ENCODE measurements at regions not wholly inside any gene's neighbourhood (a gene's known extent, or its start where the extent isn't known, plus 50 kb on each side); places are given as distances from the start of the nearest gene placed in this dataset.

DNA sequence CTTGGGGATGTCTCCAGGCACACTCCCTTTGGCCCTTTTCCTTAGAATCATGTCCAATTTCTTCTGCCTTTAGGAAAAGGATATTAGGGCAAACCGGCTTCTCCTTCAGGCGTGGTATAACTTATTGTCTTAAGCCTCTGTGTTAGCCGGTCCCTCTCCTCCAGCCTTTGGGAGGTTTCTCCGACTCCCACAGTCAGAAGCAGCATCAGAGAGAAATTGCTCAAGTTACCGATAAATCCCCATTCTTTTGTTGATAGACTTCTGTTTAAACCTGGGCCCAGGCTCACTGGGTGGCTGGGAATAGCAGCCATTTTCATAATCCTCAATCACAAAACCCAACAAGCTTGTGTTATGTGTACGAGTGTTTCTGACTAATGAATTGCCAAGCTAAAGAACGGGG is 85.4 kb upstream of the KAZN start:
- DNase-seq = no peak

- DNase-seq = no peak
Measured at GRCh38 chr1:14514739-14515138, 83.7 kb upstream of the KAZN start.

DNA sequence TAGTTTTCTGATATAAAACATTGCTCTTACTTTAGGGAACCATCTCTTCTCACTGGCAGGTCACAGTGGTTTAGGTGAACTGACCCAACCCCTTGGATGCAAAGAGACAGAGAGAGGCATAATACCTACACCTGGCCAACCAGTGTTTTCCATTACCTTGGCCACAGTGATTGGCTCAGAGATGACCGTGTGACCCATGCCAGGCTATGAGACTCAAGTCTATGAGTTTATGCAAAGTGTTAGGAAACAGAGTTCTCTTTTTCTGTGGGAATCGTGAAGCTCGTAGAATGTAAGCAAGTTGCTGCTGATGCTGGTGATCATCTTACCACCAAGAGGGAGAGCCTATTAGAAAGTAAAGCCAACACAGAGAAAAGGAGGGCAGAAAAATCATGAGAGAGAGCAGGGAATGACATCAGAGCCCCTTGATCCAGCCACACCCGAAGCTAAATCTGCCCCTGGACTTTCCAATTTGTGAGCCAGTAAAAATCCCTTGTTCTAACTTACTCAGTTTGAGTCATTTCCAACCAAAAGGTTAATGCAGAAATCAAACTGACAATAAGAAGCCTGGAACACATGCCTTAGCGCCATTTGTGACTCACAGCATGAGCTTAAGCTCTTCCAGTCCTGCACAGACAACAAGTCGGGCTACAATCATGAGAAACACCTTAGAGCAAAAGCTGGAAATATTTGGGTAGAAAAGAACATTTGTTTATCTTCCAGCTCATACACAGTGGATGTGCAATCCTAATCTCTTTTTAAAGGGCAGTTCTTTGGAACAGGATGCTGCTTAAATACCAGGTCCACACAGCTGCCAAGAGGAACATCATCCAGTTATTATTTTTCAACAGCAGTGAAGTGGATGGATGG is 81.3 kb upstream of the KAZN start:
- no peak for DNase-seq

DNA sequence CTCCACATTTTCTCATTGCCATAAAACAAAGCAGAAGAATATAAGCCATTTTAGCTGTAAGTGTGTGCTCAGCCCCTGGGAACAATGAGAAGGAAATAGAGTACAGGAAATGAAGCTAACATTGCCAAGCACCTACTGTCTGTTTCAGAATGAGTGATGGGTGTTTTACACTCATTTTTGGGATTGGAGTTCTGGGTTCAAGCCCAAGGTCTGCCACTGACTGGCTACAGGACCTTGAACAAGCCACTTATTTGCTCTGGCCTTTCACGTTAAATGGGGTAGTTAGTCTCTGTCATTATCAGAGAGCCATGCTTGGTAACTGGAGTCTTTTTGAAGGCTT is 80.7 kb upstream of the KAZN start:
- DNase-seq = no peak

DNA sequence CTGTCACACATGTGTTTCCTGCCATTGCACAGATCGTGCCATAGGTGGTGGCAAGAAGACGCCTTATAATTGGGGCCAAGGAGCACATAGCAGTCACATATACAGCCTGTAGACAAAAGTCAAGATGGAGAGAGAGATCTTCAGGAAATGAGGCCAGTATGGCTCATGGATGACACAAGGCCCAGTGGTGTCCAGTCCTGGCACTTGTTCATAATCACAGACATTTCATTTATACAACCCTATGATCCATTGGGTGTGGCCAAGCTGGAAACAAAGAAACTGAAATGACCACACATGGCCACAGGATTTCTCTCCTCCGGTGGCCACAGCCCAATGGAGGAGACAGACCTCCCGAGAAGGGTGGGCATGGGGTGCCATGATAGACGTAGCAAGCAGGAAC is 78.5 kb upstream of the KAZN start:
- DNase-seq = no peak

DNA sequence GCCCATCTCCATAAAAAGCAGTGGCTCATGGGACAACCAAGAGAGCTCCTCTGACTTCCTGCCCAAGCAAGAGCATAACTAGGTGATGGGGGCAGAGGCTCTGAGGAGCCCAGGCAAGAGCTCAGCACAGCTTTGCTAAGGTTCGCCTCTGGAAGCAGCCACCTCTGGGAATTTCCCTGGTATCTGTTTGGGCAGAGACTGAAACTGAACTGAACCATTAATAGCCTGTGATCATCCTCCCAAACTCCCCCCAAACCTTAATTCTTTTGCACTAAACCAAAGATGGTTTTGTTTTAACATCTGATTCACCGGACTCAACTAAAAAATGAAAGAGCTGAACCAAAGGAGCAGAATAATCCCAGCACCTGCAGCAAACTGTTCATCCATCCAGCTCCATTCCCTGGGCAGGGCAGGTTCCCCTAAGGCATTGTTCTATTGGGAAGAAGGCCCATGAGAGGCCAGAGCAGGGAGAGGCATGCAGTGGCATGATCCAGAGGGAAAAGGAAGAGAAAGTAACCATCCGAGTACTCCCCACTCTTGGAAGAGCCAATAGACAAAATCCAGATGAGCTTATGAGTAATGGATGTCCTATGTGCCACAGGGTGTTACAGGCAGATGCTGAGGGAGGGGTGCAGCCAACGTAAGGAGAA is 77.8 kb upstream of the KAZN start:
- no peak for DNase-seq

- no peak for DNase-seq
Measured at GRCh38 chr1:14521622-14522021, 76.9 kb upstream of the KAZN start.

- peak; percentile 47 for DNase-seq
Measured at GRCh38 chr1:14522077-14522925, 76.2 kb upstream of the KAZN start.

GRCh38 chr1:14522926-14523241 is 75.6 kb upstream of the KAZN start:
- DNase-seq = peak; percentile 28

GRCh38 chr1:14524826-14525636 is 73.5 kb upstream of the KAZN start:
- no peak for DNase-seq

GRCh38 chr1:14529475-14529874 is 69.0 kb upstream of the KAZN start:
- no peak for DNase-seq

DNA sequence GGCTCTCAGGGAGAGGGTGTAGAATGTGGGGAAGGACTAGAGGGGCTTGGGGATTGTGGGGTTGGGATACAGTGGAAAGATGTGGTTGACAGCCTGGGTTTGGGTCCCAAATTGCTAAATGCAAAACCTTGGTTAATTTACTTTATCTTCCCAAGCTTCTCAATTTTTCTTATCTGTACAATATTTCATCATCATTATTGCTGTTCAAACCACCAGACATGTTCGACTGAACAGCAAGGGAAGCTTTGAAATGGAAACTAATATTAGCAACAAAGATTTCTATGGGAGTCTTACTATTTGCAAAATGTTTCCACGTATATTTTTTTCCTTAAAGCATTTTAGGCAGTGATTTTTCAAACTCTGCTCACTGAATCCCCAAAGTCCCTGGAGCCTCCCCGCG is 67.0 kb upstream of the KAZN start:
- DNase-seq = no peak

- no peak for DNase-seq
Measured at GRCh38 chr1:14535619-14536355, 62.7 kb upstream of the KAZN start.

DNA sequence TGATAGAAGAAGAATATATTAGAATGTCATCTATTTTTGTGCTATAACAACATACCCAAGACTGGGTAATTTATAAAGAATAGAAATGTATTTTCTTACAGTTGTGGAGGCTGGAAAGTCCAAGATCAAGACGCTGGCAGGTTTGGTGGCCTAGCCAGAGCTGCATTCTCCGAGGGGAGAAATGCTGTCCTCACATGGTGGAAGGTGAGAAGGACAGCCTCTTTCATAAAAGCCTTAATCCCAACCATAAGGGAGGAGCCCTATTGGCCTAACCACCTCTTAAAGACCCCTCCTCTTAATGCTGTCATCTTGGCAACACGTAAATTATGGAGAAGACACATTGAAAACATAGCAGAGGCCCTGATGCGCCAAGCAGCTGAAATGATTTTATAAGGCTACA is 60.1 kb upstream of the KAZN start:
- no peak for DNase-seq

DNA sequence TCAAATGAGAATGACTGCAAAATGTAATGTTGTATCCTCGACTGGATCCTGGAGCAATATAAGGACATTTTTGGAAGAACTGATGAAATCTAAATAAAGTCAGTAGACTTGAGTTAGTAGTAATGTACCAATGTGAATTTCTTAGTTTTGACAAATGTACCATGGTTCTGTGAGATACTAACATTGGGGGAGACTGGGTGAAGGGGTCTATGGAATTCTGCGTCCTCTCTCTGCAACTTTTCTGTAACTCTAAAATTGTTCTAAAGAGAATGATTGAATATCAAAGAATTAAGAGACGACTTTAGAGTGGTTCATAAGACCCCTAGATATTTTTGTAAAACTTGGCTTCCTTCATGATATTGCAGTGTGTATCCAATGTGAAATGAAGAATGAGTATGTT is 59.2 kb upstream of the KAZN start:
- DNase-seq = no peak

DNA sequence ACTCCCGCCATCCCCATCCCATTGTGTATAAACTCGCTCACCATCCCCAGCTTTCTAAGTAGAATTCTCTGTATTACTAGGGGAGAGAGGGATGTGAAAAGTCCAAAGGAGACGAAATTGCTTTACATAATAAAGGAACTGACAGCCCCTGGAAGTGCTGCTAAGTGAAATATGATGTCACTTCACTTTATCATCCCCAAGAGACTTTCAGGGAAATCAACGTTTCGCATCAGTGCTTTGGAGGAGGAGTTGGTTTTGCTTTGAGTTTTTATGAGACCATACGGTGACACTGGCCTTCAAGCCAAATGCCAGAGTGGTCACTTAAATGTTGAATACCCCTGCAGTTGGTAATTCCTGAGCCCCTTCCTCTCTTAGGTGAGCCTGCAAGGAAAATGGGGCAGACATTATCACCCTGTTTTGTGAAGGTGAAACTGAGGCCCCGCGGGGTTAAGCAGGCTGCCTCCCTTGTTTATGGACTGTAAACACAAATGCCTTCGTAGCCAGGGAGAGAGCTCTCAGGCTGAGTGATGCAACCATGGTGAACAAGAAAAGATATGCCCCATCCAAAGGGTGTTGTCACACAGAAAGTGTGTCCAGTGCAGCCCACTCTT is 58.4 kb upstream of the KAZN start:
- DNase-seq = no peak

DNA sequence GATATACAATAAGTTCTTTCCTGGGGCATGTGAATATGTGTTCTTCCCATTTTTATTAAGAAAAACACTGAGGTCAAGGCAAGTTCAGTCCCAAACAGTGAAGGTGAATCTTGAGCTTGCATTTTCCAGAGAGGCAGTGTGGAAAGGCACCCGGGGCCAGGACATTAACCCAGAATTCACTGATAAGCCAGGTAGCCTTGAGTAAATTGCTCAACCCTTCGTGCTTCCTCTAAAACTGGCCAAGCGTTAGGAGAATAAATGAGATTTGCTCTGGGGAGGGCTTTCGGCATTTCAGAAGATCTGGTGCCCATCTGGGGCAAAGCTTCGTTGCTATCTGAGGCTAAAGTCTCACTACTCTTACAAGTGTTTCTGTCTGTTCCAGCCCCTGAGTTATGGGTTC is 57.1 kb upstream of the KAZN start:
- no peak for DNase-seq

DNA sequence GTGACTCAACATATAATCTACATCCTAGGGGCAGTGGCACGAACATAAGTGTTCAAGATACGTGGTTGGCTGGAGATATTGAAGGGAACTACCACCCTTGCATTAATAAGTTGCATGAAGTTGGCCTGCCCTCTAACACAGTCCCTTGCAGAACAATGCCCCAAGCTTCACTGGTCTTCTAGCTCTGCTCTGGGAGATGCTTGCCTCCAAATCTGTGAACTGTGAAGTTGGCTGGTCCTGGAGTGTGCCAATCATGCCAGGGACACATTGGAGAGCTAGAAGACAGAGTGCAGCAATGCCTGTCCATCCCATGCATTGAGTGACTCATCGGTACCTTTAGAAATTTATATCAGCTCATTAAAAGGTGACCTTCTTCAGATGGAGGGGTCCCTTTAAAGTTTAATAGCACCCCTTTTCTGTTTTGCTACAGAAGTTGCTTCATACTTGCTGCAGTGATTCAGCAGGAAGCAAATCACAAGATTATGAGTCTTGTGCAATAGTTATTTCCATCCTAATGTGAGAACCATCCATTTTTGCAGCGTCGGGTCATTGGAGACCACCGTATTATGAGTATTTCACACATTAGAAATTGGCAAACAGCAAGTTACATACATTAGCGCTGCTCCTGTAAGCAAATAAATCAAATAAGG is 55.2 kb upstream of the KAZN start:
- DNase-seq = no peak

- no peak for DNase-seq
Measured at GRCh38 chr1:14544319-14544718, 54.2 kb upstream of the KAZN start.

DNA sequence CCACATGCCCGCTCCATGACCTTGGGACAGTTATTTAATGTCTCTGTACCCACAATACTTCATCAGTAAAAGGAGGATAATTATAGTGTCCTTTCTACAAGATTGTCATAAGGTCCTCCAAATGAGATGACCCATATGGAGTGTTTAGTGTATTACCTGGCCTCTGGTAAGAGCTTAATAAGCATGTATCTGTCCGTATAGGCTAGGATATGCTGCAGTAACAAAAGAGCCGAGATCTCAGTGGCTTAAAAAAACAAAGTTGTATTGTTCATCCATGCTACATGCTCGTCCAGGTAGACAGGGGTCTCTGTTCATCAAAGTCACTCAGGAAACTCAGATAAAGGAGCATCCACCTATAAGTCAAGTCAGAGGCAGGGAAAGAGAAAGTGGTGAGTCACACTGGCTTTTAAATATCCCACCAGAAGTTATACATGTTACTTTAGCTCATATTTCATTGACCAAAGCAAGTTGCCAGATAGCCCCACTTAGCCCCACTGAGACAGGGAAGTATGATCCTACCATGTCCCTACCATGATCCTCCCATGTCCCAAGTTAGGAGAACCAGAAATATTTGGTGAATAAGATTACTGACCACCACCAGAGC is 53.0 kb upstream of the KAZN start:
- DNase-seq = no peak

DNA sequence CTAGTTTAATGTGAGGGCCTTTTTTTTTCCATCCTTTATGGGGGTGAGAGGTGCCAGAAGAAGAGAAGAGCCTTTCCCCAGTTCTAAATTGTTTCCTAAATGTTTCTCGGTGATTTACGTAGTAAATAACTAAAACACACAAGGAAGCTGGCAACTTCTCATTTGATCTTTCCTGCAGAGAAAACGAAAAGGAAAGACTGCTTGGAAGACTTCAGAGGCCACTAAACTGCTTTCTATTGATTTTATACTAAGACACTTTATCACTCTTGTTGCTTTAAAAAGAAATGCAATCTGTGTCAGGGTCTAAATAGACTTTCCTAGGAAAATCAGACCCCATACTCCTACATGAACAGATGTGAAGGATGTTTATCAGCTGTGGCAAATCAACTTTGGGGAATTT is 52.1 kb upstream of the KAZN start:
- no peak for DNase-seq
